GM23338 (cell line): ENCODE measurements at regions not wholly inside any gene's neighbourhood (a gene's known extent, or its start where the extent isn't known, plus 50 kb on each side); places are given as distances from the start of the nearest gene placed in this dataset.

Experiments used
- ATAC-seq: fragments of 200-7000 bp; cut with Tn5 transposase; 3 replicates; pipeline ENCODE4 v1.9.1; 2020
- DNase-seq: peaks from one replicate; pipeline ENCODE4 v3.0.0-alpha.2; 2015; ENCODE audit warnings: low spot score
- H2AFZ ChIP-seq: fragments of 200-600 bp; sonication (generic); 2 replicates; pipeline ENCODE4 v1.8.0; 2016; ENCODE audit warnings: antibody characterized with exemption, mild to moderate bottlenecking, moderate library complexity
- H3F3A ChIP-seq: fragments of 200-600 bp; sonication (generic); replicated peaks from 2 replicates; pipeline ENCODE4 v1.8.0; 2017; ENCODE audit warnings: antibody characterized with exemption, mixed run types, low read depth
- H3K27ac ChIP-seq: fragments of 200-600 bp; sonication (generic); 2 replicates; pipeline ENCODE4 v1.6.1; 2016; ENCODE audit warnings: low read depth
- H3K27me3 ChIP-seq: fragments of 200-600 bp; sonication (generic); 2 replicates; pipeline ENCODE4 v1.8.0; 2016; ENCODE audit warnings: mild to moderate bottlenecking, mixed run types, moderate library complexity; ENCODE audit not compliant: insufficient read depth
- H3K36me3 ChIP-seq: fragments of 200-600 bp; sonication (generic); 2 replicates; pipeline ENCODE4 v1.8.0; 2016; ENCODE audit warnings: mild to moderate bottlenecking; ENCODE audit not compliant: insufficient read depth
- H3K4me1 ChIP-seq: fragments of 200-600 bp; sonication (generic); 2 replicates; pipeline ENCODE4 v1.8.0; 2016; ENCODE audit warnings: mild to moderate bottlenecking, moderate library complexity; ENCODE audit not compliant: insufficient read depth
- H3K4me2 ChIP-seq: fragments of 200-600 bp; sonication (generic); 2 replicates; pipeline ENCODE4 v1.7.1; 2017; ENCODE audit warnings: mixed run types
- H3K4me3 ChIP-seq: fragments of 200-600 bp; sonication (generic); 2 replicates; pipeline ENCODE4 v1.6.1; 2016; ENCODE audit warnings: mixed run types
- H3K79me2 ChIP-seq: fragments of 200-600 bp; sonication (generic); replicated peaks from 2 replicates; pipeline ENCODE4 v1.8.0; 2017; ENCODE audit warnings: mild to moderate bottlenecking; ENCODE audit not compliant: insufficient read depth
- H3K9me2 ChIP-seq: fragments of 200-600 bp; sonication (generic); 2 replicates; pipeline ENCODE4 v1.8.0; 2017; ENCODE audit not compliant: insufficient read depth
- H4K20me1 ChIP-seq: fragments of 200-600 bp; sonication (generic); replicated peaks from 2 replicates; pipeline ENCODE4 v1.8.0; 2017; ENCODE audit warnings: mild to moderate bottlenecking; ENCODE audit not compliant: insufficient read depth
- H3K27ac Mint-ChIP-seq: 2 replicates; pipeline ENCODE4 v1.8.0; 2020; ENCODE audit warnings: inconsistent platforms, mild to moderate bottlenecking, moderate library complexity, mixed read lengths
- H3K27me3 Mint-ChIP-seq: 3 replicates; pipeline ENCODE4 v1.8.0; 2022; ENCODE audit warnings: low read depth, mild to moderate bottlenecking, moderate library complexity, mixed read lengths, inconsistent platforms; ENCODE audit not compliant: insufficient read depth, poor library complexity
- H3K36me3 Mint-ChIP-seq: 3 replicates; pipeline ENCODE4 v1.8.0; 2021; ENCODE audit warnings: low read depth, mild to moderate bottlenecking, inconsistent platforms, moderate library complexity, mixed read lengths
- H3K4me1 Mint-ChIP-seq: 3 replicates; pipeline ENCODE4 v1.8.0; 2020; ENCODE audit warnings: mild to moderate bottlenecking, inconsistent platforms, mixed read lengths
- H3K4me3 Mint-ChIP-seq: 3 replicates; pipeline ENCODE4 v1.8.0; 2021; ENCODE audit warnings: moderate library complexity, mild to moderate bottlenecking, inconsistent platforms, mixed read lengths
- H3K9me3 Mint-ChIP-seq: 3 replicates; pipeline ENCODE4 v1.8.0; 2020; ENCODE audit warnings: moderate library complexity, mild to moderate bottlenecking, inconsistent platforms, mixed read lengths
- CREB1 ChIP-seq: fragments of 250-450 bp; sonication (Bioruptor Pico); IDR thresholded peaks from 2 replicates; pipeline ENCODE4 v1.5.0; 2020; ENCODE audit warnings: low read depth, mild to moderate bottlenecking, moderate library complexity
- EZH2 ChIP-seq: fragments of 200-600 bp; sonication (generic); IDR thresholded peaks from one replicate; pipeline ENCODE4 v1.8.0; 2017; ENCODE audit warnings: antibody characterized with exemption, mild to moderate bottlenecking, low read depth; ENCODE audit not compliant: unreplicated experiment
- EZH2phosphoT487 ChIP-seq: fragments of 200-600 bp; sonication (generic); IDR thresholded peaks from one replicate; pipeline ENCODE4 v1.8.1; 2018; ENCODE audit warnings: antibody characterized with exemption; ENCODE audit not compliant: unreplicated experiment
- JUNB ChIP-seq: IDR thresholded peaks from one replicate; pipeline ENCODE4 v1.6.1; 2016; ENCODE audit warnings: antibody characterized with exemption; ENCODE audit not compliant: unreplicated experiment
- NANOG ChIP-seq: IDR thresholded peaks from 2 replicates; pipeline ENCODE4 v1.6.1; 2016; ENCODE audit warnings: antibody characterized with exemption, borderline replicate concordance
- POLR2AphosphoS5 ChIP-seq: IDR thresholded peaks from 2 replicates; pipeline ENCODE4 v1.6.1; 2016; ENCODE audit warnings: antibody characterized with exemption, low read depth
- STAT1 ChIP-seq: IDR thresholded peaks from one replicate; pipeline ENCODE4 v1.6.1; 2016; ENCODE audit warnings: antibody characterized with exemption; ENCODE audit not compliant: unreplicated experiment
- ZNF114 ChIP-seq: fragments of 250-450 bp; sonication (Bioruptor Pico); IDR thresholded peaks from 2 replicates; pipeline ENCODE4 v1.5.0; 2020; ENCODE audit warnings: mild to moderate bottlenecking, moderate library complexity
- ZNF331 ChIP-seq: fragments of 250-450 bp; sonication (Bioruptor Pico); IDR thresholded peaks from 2 replicates; pipeline ENCODE4 v1.5.0; 2020; ENCODE audit warnings: low read depth, mild to moderate bottlenecking, moderate library complexity
- TF ChIP-seq, protein P1 (sequence below): IDR thresholded peaks from 2 replicates; pipeline ENCODE4 v1.6.1; 2016; ENCODE audit warnings: antibody characterized with exemption
- TF ChIP-seq, protein P2 (sequence below): fragments of 250-450 bp; sonication (Bioruptor Pico); IDR thresholded peaks from 2 replicates; pipeline ENCODE4 v1.5.0; 2020; ENCODE audit warnings: mild to moderate bottlenecking, moderate library complexity
- TF ChIP-seq, protein P3 (sequence below): IDR thresholded peaks from one replicate; pipeline ENCODE4 v1.6.1; 2018; ENCODE audit warnings: antibody characterized with exemption; ENCODE audit not compliant: unreplicated experiment
- TF ChIP-seq, protein P4 (sequence below), 2 experiments: fragments of 200-600 bp in 1 of 2; sonication (generic) in 1 of 2; conservative IDR thresholded peaks; 2 replicates each; pipeline versions ENCODE4 v1.5.1 to v1.6.1; 2016 to 2017; ENCODE audit warnings: antibody characterized with exemption in 2 of 2, low read depth in 2 of 2, mild to moderate bottlenecking in 2 of 2, moderate library complexity in 1 of 2

DNA sequence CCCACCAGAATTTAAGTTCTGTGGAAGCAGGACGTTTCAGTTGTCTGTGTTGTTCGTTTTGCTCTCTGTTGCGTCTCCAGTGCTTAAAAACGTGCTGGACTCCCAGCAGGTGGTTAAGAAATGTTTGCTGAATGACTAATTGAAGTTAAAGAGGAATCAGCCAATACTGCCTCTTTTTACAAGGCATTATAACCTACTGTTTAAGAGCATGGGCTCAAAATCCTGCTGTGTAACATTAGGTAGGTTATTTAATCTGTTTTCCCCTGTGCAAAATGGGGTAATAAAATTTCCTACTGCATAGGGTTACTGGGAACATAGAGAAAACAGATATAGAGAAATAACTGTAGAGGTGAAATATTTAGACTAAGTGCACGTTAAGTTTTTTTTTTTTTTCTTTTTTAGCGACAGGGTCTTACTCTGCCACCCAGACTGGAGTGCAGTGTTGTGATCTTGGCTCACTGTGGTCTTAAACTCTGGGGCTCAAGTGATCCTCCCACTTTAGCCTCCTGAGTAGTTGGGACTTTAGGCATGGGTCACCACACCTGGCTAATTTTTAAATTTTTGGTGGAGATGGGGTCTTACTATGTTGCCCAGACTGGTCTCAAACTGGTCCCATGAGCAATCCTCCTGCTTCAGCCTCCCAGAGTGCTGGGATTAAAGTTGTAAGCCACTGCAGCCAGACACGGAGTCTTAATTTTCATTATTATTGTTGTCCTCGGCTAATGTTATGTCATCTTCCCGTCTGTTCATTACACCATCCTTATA is 139.4 kb upstream of the PRICKLE1 start:
- Mint-ChIP-seq H3K4me1 (no peaks in the 10 kb centered on the region), H3K27ac (no peak overlapping the region), H3K36me3 (peaks cover 8% of the 10 kb centered on the region; the same call in 2 of the 3 replicates), H3K27me3 (no peaks in the 10 kb centered on the region), H3K4me3 (no peak overlapping the region), H3K9me3 (no peaks in the 10 kb centered on the region)
- Histone ChIP-seq H3K27me3 (no peaks in the 10 kb centered on the region), H3K9me2 (peaks cover 11% of the 10 kb centered on the region; the same call in 1 of the 2 replicates), H3K36me3 (peaks cover 9% of the 10 kb centered on the region), H3K4me1 (no peaks in the 10 kb centered on the region), H4K20me1 (no peaks in the 10 kb centered on the region), H3K4me2 (no peak overlapping the region), H3K27ac (no peak overlapping the region), H3K79me2 (no peaks in the 10 kb centered on the region), H2AFZ (no peak overlapping the region), H3K4me3 (no peak overlapping the region), H3F3A (no peaks in the 10 kb centered on the region)
- TF ChIP-seq ZNF114 (CRISPR knock-in tag) (no peak), STAT1 (no peak), CREB1 (CRISPR knock-in tag) (no peak), JUNB (no peak), EZH2 (no peak), POLR2AphosphoS5 (no peak), ZNF331 (CRISPR knock-in tag) (no peak), EZH2phosphoT487 (no peak), NANOG (no peak)
- TF ChIP-seq, protein P1, sequence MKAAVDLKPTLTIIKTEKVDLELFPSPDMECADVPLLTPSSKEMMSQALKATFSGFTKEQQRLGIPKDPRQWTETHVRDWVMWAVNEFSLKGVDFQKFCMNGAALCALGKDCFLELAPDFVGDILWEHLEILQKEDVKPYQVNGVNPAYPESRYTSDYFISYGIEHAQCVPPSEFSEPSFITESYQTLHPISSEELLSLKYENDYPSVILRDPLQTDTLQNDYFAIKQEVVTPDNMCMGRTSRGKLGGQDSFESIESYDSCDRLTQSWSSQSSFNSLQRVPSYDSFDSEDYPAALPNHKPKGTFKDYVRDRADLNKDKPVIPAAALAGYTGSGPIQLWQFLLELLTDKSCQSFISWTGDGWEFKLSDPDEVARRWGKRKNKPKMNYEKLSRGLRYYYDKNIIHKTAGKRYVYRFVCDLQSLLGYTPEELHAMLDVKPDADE, result no peak
- TF ChIP-seq, protein P2, sequence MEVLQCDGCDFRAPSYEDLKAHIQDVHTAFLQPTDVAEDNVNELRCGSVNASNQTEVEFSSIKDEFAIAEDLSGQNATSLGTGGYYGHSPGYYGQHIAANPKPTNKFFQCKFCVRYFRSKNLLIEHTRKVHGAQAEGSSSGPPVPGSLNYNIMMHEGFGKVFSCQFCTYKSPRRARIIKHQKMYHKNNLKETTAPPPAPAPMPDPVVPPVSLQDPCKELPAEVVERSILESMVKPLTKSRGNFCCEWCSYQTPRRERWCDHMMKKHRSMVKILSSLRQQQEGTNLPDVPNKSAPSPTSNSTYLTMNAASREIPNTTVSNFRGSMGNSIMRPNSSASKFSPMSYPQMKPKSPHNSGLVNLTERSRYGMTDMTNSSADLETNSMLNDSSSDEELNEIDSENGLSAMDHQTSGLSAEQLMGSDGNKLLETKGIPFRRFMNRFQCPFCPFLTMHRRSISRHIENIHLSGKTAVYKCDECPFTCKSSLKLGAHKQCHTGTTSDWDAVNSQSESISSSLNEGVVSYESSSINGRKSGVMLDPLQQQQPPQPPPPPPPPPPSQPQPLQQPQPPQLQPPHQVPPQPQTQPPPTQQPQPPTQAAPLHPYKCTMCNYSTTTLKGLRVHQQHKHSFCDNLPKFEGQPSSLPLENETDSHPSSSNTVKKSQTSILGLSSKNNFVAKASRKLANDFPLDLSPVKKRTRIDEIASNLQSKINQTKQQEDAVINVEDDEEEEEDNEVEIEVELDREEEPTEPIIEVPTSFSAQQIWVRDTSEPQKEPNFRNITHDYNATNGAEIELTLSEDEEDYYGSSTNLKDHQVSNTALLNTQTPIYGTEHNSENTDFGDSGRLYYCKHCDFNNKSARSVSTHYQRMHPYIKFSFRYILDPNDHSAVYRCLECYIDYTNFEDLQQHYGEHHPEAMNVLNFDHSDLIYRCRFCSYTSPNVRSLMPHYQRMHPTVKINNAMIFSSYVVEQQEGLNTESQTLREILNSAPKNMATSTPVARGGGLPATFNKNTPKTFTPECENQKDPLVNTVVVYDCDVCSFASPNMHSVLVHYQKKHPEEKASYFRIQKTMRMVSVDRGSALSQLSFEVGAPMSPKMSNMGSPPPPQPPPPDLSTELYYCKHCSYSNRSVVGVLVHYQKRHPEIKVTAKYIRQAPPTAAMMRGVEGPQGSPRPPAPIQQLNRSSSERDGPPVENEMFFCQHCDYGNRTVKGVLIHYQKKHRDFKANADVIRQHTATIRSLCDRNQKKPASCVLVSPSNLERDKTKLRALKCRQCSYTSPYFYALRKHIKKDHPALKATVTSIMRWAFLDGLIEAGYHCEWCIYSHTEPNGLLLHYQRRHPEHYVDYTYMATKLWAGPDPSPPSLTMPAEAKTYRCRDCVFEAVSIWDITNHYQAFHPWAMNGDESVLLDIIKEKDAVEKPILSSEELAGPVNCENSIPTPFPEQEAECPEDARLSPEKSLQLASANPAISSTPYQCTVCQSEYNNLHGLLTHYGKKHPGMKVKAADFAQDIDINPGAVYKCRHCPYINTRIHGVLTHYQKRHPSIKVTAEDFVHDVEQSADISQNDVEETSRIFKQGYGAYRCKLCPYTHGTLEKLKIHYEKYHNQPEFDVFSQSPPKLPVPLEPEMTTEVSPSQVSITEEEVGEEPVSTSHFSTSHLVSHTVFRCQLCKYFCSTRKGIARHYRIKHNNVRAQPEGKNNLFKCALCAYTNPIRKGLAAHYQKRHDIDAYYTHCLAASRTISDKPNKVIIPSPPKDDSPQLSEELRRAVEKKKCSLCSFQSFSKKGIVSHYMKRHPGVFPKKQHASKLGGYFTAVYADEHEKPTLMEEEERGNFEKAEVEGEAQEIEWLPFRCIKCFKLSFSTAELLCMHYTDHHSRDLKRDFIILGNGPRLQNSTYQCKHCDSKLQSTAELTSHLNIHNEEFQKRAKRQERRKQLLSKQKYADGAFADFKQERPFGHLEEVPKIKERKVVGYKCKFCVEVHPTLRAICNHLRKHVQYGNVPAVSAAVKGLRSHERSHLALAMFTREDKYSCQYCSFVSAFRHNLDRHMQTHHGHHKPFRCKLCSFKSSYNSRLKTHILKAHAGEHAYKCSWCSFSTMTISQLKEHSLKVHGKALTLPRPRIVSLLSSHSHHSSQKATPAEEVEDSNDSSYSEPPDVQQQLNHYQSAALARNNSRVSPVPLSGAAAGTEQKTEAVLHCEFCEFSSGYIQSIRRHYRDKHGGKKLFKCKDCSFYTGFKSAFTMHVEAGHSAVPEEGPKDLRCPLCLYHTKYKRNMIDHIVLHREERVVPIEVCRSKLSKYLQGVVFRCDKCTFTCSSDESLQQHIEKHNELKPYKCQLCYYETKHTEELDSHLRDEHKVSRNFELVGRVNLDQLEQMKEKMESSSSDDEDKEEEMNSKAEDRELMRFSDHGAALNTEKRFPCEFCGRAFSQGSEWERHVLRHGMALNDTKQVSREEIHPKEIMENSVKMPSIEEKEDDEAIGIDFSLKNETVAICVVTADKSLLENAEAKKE (CRISPR knock-in tag), result no peak
- TF ChIP-seq, protein P3, sequence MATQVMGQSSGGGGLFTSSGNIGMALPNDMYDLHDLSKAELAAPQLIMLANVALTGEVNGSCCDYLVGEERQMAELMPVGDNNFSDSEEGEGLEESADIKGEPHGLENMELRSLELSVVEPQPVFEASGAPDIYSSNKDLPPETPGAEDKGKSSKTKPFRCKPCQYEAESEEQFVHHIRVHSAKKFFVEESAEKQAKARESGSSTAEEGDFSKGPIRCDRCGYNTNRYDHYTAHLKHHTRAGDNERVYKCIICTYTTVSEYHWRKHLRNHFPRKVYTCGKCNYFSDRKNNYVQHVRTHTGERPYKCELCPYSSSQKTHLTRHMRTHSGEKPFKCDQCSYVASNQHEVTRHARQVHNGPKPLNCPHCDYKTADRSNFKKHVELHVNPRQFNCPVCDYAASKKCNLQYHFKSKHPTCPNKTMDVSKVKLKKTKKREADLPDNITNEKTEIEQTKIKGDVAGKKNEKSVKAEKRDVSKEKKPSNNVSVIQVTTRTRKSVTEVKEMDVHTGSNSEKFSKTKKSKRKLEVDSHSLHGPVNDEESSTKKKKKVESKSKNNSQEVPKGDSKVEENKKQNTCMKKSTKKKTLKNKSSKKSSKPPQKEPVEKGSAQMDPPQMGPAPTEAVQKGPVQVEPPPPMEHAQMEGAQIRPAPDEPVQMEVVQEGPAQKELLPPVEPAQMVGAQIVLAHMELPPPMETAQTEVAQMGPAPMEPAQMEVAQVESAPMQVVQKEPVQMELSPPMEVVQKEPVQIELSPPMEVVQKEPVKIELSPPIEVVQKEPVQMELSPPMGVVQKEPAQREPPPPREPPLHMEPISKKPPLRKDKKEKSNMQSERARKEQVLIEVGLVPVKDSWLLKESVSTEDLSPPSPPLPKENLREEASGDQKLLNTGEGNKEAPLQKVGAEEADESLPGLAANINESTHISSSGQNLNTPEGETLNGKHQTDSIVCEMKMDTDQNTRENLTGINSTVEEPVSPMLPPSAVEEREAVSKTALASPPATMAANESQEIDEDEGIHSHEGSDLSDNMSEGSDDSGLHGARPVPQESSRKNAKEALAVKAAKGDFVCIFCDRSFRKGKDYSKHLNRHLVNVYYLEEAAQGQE, result no peak
- TF ChIP-seq, protein P4, sequence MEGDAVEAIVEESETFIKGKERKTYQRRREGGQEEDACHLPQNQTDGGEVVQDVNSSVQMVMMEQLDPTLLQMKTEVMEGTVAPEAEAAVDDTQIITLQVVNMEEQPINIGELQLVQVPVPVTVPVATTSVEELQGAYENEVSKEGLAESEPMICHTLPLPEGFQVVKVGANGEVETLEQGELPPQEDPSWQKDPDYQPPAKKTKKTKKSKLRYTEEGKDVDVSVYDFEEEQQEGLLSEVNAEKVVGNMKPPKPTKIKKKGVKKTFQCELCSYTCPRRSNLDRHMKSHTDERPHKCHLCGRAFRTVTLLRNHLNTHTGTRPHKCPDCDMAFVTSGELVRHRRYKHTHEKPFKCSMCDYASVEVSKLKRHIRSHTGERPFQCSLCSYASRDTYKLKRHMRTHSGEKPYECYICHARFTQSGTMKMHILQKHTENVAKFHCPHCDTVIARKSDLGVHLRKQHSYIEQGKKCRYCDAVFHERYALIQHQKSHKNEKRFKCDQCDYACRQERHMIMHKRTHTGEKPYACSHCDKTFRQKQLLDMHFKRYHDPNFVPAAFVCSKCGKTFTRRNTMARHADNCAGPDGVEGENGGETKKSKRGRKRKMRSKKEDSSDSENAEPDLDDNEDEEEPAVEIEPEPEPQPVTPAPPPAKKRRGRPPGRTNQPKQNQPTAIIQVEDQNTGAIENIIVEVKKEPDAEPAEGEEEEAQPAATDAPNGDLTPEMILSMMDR (conservative IDR thresholded peaks at IDR 0.05; ENCODE audit: low read depth in 2 of 2), result no peak
- DNase-seq (no peak), ATAC-seq (no peak)
